LNCaP clone FGC (cell line): ENCODE measurements at regions not wholly inside any gene's neighbourhood (a gene's known extent, or its start where the extent isn't known, plus 50 kb on each side); places are given as distances from the start of the nearest gene placed in this dataset.

Source experiments
- DNase-seq: peaks from one replicate; pipeline ENCODE4 v3.0.0-alpha.2; 2011; ENCODE audit warnings: low read depth
- H3K4me3 ChIP-seq: 2 replicates; pipeline ENCODE4 v1.5.1; 2011; ENCODE audit warnings: mild to moderate bottlenecking, low read depth, low read length, control low read depth
- CTCF ChIP-seq: IDR thresholded peaks from 2 replicates; pipeline ENCODE4 v1.5.1; 2012; ENCODE audit warnings: mild to moderate bottlenecking; ENCODE audit not compliant: control insufficient read depth, insufficient read depth; ENCODE audit errors: extremely low read depth

- H3K4me3 ChIP-seq = no peak overlapping the region
- no peak for TF ChIP-seq CTCF
- DNase-seq = peak; percentile 38
These were observed 58.2 kb upstream of the ARRDC4 start for GRCh38 chr15:97902140-97902780.

DNA sequence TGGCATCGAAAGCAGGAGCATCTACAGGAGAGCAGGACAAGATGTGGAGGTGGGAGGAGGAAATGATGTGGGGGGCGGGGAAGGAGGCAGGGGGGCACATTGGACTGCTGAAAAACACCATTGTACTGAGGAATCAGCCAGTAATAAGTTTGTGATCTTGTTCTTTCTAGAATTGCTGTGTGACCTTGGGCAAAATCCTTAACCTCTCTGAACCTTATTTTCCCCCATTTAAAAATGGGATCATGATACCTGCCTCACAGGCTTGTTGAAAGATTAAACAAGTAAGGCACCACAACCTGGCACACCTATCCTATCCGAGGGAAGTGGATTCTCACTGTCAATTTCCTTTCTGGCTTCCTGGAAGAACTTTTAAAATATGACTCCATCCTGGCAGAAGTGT is 56.9 kb upstream of the ARRDC4 start:
- no peak for DNase-seq
- TF ChIP-seq CTCF = no peak
- no peak overlapping the region for H3K4me3 ChIP-seq

DNA sequence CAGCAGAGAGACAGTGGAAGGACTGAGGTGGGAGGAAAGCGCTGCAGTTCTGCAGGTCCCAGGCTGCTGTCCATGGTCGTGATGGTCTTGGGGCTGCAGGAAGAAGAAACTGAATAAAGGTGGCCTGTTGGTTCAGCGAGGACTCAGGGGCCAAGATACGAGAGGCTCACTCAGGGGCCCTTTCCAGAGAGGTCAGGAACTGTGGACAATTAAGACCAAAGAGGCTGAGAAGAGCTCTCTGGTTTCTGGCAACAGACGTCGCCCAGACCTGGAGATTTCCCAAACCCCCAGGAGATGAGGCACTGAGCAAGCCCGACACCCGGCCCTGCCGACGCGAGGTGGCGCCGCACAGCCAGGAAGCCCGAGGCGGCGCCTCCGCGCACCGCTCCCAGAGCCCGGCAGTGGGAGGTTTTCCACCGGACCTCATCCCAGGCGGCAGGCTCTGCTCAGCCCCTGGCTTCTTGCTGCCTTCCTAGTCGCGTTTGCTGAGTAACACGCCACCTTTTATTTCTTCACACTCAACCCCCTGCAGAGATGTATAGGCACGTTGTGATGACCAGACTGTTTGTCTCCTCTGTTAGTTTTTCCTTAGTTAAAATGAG is 56.4 kb upstream of the ARRDC4 start:
- TF ChIP-seq CTCF = peak; percentile 89
- no peak for DNase-seq
- no peak overlapping the region for H3K4me3 ChIP-seq

DNA sequence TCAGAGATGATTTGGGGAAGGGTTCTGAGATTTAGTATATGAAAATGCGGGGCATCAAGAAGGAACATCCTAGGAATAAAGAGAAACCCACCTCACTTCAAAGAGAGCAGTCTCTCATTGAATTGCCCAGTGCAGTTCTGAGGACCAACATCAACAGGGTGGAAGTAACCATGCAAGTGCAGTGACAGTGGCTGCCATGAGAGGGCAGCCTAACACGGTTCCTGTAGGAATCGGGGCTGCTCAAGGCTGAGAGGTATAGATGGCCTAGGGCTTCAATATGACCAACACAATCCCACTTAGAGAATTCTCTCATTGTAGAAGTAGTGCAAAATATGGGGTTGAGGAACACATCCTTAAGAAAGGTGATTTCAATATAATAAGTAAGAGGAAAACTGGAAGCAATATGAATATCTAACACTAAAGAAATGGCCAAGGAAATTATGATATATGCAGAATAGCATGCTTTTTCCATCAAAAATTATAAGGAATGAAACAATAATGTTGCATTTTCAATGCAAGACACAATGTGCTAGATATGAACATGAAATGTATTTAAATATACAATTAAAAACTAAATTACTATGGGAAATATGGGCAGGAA is 51.1 kb upstream of the ARRDC4 start:
- no peak for DNase-seq
- peak; percentile 99 for TF ChIP-seq CTCF

More for the DNA sequence above, 51.1 kb upstream of the ARRDC4 start:
- no peak overlapping the region for H3K4me3 ChIP-seq
